SK-N-SH (cell line): ENCODE measurements at regions not wholly inside any gene's neighbourhood (a gene's known extent, or its start where the extent isn't known, plus 50 kb on each side); places are given as distances from the start of the nearest gene placed in this dataset.

Source experiments
- CTCF ChIP-seq: fragments of 200-600 bp; sonication (generic); IDR thresholded peaks from 2 replicates; pipeline ENCODE4 v1.6.1; 2017; ENCODE audit warnings: antibody characterized with exemption, mild to moderate bottlenecking, moderate library complexity
- FOXJ3 ChIP-seq: sonication (generic); formaldehyde crosslinking; IDR thresholded peaks from 2 replicates; pipeline ENCODE4 v1.5.1; 2020; ENCODE audit warnings: mild to moderate bottlenecking, missing genetic modification reagents
- MAX ChIP-seq: IDR thresholded peaks from 2 replicates; pipeline ENCODE4 v1.4.0; 2012; ENCODE audit warnings: low read depth
- POLR2AphosphoS5 ChIP-seq: IDR thresholded peaks from 2 replicates; pipeline ENCODE4 v1.6.1; 2012; ENCODE audit warnings: low read depth, low read length
- USF1 ChIP-seq: IDR thresholded peaks from 2 replicates; pipeline ENCODE4 v1.4.0; 2012; ENCODE audit warnings: low read depth, borderline replicate concordance

GRCh38 chr13:62162860-62163259, 747.2 kb upstream of the PCDH20 start:
- TF ChIP-seq CTCF, result no peak
- no peak for TF ChIP-seq USF1
- TF ChIP-seq FOXJ3, result no peak
- no peak for TF ChIP-seq MAX
- no peak for TF ChIP-seq POLR2AphosphoS5
